NCI-H69 (cell line): ENCODE measurements at regions not wholly inside any gene's neighbourhood (a gene's known extent, or its start where the extent isn't known, plus 50 kb on each side); places are given as distances from the start of the nearest gene placed in this dataset.
A peak's percentile ranks its signal among the peaks of the same experiment; 100 is the strongest.
"Not testable (repeated sequence)": the region's sequence is repeated elsewhere in the genome, so short reads cannot be mapped to it uniquely, and the experiment has no call there.

Source experiments
- DNase-seq: peaks from one replicate; lab custom pipeline; 2025; lab: John Stamatoyannopoulos, UW

- DNase-seq, result no peak
These were observed 253.9 kb upstream of the FZD8 start for GRCh38 chr10:35896001-35896400.

DNA sequence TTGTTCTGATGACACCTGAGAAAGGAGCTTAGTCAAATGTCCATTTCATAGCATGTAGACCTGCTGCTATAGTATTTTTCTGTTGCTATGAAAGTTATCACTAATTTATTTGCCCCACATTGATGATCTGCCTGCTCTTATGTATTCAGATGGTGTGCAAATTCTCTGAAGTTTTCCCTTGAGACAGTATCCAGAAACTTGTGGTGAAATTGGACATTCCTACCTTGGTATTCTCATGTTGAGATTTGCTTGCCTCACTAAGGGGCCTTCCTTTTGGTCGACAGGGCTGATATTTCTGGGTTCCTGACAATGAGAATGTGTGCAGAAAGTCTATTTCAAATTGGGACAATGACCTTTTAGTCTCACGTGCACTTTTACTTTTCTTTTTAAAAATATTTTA is 253.2 kb upstream of the FZD8 start:
- no peak for DNase-seq

GRCh38 chr10:35892526-35892925 is 250.4 kb upstream of the FZD8 start:
- no peak for DNase-seq

DNA sequence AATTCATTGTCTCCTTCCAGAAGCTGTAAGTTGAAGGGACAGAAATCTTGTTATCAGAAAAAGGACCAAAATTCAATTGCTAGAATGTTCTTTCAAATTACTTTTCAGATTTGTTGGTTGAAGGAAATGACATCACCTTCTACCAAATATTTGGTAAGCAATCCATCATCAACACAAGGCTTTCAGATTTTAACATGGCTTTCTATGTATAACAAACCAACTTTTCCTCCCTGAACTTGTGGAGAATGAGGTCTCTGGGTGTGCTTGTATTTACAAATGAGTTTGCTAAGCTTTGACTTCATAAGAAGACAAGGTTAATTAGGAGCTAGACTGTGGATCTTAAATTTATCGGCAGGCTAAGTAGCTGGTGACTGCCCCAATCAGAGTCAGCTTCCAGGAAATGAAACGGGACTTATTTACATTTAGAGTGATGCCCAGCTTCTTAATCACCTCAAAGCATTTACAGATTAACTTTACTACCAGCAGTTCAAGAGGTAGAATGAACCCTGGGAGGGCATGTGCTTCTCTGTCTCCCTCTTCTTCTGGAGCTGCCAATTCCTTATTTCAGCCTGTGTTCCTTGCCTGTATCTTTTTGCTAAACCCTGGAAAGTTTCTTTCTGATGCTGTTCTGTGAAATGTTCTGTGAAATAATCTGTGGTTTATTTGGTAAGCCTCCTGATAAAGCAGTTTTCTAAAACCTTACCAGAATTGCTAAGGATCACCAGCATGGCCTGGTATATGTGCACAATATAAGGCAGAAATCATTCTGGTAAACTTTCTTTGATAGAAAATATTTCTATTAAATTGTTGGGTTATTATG is 248.8 kb upstream of the FZD8 start:
- DNase-seq, result peak; percentile 9

DNA sequence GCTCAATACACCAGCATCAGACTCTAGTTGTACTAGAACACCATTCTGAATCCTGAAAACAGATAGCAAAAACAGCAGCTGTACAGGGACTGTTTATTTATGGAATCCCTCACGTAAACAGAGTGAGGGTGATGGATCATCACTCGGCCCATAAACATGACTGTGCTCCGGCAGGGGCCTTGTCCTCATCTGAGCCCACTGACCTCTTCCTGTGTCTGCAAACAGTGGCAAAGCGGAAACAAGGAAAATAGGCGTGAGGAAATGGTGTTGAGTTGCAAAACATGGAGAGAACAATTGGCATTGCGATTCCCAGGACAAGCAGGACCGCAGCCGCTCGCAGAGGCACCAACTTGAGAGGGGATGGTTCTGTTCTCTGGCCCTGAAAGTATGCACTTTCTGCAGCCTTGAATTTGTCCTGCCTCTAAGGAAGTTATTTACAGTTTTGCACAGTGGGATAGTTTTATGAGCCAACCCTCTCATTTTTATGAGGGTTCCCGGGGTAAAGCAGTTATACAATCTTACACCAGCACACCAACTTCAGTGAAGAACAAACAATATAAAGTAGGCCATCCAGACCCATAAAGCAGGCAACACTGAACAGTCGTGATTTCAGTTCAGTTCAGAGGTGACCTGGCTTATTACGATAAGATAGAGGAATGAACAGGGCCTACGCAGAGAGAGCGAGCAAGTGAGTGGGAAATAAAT is 248.0 kb upstream of the FZD8 start:
- DNase-seq, result peak; percentile 5

GRCh38 chr10:35889226-35889625 is 247.1 kb upstream of the FZD8 start:
- no peak for DNase-seq

- DNase-seq, result no peak
These were observed 246.3 kb upstream of the FZD8 start for GRCh38 chr10:35888400-35888799.

GRCh38 chr10:35887685-35888084 is 245.6 kb upstream of the FZD8 start:
- no peak for DNase-seq

GRCh38 chr10:35885076-35885475 is 243.0 kb upstream of the FZD8 start:
- peak; percentile 54 for DNase-seq

DNA sequence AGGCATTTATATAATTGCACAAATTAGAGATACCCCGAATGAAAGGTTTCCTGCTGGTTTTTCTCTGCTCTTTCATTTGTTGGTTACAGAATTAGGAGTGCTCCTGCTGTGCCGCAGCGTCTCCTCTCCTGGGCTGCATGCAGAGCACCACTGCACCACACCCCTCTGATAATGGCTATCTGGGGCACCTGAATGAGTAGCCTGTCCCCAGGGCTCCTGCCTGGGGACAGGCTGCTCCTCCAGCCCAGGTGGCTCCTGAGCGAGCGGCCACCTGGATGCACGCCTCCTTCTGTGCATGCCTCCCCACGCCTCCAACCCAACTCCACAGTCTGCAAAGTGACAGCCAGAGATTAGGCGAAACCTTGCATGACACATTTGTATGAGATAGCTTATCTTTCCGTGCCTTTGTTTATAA is 242.6 kb upstream of the FZD8 start:
- DNase-seq, result peak; percentile 95

- DNase-seq, result peak; percentile 9
These were observed 240.5 kb upstream of the FZD8 start for GRCh38 chr10:35882422-35883150.

- DNase-seq, result no peak
These were observed 239.2 kb upstream of the FZD8 start for GRCh38 chr10:35881320-35881719.

DNA sequence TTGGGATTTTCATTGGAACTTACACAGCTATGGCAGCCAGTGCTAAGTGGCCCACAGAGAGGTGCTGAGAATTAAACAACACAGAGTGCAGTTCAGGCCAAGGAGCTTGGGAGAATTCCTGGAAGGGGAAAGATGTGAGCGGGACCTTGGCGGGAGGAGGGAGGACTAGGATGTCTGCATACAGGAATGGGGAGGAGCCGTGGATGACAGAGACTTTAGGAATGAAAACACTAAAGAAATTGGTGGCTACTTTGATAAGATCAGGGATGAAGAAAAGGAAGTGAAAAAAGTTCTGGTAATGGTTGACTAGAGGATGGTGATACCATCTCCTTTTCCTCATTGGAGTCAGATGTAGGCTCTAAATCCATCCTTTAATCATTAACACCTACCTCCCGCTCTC is 234.2 kb upstream of the FZD8 start:
- DNase-seq, result no peak

GRCh38 chr10:35875016-35875676 is 233.1 kb upstream of the FZD8 start:
- DNase-seq, result peak; percentile 5

DNA sequence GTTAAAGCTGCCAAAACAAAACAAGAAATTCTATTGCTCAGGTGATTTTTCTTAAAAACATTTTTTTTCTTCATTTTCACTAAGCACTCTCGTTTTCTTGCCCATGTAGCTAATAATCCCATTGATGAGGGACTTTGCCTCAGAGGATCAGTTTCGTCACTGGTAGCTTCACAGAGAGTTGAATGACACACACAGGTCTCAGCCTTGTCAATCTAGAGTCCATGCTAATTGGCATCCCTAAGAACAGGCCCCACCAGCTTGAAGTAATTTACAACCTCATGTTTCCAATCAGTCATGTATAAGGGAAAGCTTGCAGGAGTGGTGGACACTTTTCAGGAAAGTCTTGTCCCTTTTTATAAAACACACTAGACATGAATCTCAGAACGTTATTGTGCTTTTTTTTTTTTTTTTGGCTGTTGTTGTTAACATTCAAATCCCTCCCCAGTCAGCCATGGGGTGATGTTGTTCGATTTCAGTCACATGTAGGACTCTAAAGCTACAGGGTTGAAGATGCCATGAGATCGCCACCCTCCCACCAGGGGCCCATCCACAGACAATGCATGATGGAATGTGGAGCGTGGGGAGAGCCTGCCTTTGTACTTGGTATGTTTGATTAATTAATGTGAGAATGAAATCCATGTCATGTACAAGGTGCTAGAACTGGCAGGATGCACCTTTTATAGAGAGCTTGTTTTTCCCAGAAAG is 232.4 kb upstream of the FZD8 start:
- peak; percentile 61 for DNase-seq

- DNase-seq, result peak; percentile 70
These were observed 230.6 kb upstream of the FZD8 start for GRCh38 chr10:35872671-35873070.

DNA sequence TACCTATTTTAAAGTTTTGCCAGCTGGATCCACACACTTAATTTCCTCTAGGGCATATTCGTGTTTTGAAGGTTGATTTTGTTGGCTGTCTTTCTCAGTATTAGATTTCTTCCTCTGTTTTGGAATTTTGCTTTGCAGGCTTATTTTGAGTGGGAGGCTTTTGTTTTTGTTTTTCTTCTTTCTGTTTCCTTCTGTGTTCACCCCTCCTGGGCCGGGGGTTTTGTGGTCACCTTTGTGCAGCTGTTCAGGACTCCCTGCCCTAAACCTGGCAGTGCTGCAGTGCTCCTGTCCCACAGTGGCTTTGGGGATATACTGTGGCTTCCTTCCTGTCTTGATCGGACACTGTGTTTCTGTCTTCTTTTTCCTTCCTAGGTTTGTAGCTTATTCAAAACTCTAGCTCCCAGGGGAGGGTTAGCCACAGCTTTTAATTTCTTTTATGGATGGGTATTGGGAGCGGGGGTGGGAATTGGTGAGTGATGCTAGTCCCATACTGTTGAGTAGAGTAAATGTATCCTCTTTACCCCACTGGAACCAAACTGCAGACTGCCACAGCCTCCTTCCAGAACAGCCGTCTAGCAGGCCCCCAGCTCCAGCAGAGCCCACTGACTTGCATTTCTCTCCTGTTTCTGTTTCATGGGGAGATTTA is 228.7 kb upstream of the FZD8 start:
- DNase-seq, result no peak

DNA sequence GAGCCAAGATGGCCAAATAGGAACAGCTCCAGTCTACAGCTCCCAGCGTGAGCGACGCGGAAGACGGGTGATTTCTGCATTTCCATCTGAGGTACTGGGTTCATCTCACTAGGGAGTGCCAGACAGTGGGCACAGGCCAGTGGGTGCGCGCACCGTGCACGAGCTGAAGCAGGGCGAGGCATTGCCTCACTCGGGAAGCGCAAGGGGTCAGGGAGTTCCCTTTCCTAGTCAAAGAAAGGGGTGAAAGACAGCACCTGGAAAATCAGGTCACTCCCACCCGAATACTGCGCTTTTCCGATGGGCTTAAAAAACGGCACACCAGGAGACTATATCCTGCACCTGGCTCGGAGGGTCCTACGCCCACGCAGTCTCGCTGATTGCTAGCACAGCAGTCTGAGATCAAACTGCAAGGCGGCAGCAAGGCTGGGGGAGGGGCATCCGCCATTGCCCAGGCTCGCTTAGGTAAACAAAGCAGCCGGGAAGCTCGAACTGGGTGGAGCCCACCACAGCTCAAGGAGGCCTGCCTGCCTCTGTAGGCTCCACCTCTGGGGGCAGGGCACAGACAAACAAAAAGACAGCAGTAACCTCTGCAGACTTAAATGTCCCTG is 216.7 kb upstream of the FZD8 start:
- not testable (repeated sequence) for DNase-seq

- no peak for DNase-seq
These were observed 215.8 kb upstream of the FZD8 start for GRCh38 chr10:35857860-35858259.

DNA sequence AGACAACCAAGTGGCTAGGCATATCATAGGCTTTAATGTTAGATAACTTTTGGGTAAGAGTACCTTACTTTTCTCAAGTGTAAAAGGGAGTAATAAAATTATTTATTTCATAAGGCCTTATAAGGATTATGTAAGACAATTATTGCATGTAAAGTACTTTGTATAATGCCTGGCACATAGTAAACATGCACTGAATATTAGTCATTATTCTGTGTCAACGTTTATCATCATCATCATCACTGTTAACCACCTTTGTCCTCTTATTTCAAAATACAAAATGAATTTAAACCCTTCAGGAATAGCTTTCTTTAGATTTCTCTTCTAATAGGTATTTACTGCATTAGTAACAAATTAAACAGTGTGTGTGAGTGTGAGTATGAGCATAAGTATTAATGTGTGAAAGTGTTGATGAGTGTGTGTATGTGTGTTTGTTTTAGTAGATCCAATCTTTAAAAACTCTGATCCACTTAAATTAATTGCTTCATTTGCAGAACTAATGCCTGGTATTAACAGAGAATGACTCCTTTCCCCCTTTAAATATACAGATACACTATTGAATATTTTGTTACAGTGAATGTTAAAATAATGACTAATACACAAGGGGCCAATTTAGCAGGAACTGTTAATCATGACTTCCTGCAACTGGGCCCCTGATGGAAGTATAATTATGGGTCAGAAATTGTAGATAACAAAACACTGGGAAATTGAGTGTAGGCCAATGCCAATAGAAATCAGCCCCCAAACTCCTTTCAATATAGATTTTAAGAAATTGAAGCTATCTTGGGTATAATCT is 213.3 kb upstream of the FZD8 start:
- peak; percentile 20 for DNase-seq
